Small intestine (tissue), 7 donors: ENCODE measurements at regions not wholly inside any gene's neighbourhood (a gene's known extent, or its start where the extent isn't known, plus 50 kb on each side); places are given as distances from the start of the nearest gene placed in this dataset.

Experiments used
- DNase-seq, 2 donors: peaks; one replicate each; pipeline versions ENCODE4 v3.0.0 to v3.0.0-alpha.2; 2013
- FAIRE-seq: peaks from 2 replicates; lab custom pipeline; 2012; peaks lifted over from hg19 to GRCh38; lab: Jason Lieb, UNC
- H3K27ac ChIP-seq, 3 donors: one replicate each; pipeline ENCODE4 v1.5.1; 2013; ENCODE audit warnings: low read length in 2 of 3, mild to moderate bottlenecking in 2 of 3, control low read depth in 1 of 3, inconsistent platforms in 1 of 3, low read depth in 1 of 3, moderate library complexity in 1 of 3
- H3K27me3 ChIP-seq, 3 donors: one replicate each; pipeline ENCODE4 v1.6.1; 2013; ENCODE audit warnings: low read length in 3 of 3, inconsistent platforms in 1 of 3; ENCODE audit not compliant: control insufficient read depth in 3 of 3, insufficient read depth in 3 of 3
- H3K36me3 ChIP-seq, 3 donors: one replicate each; pipeline ENCODE4 v1.6.1; 2013; ENCODE audit warnings: low read length in 3 of 3, inconsistent platforms in 1 of 3, low read depth in 1 of 3, mild to moderate bottlenecking in 1 of 3, moderate library complexity in 1 of 3; ENCODE audit not compliant: control insufficient read depth in 3 of 3, insufficient read depth in 2 of 3
- H3K4me1 ChIP-seq, 3 donors: one replicate each; pipeline ENCODE4 v1.6.1; 2013; ENCODE audit warnings: low read length in 2 of 3, inconsistent platforms in 1 of 3, low read depth in 1 of 3, mild to moderate bottlenecking in 1 of 3, moderate library complexity in 1 of 3; ENCODE audit not compliant: control insufficient read depth in 3 of 3, insufficient read depth in 2 of 3
- H3K4me3 ChIP-seq, 3 donors: one replicate each; pipeline ENCODE4 v1.5.1; 2013; ENCODE audit warnings: low read length in 3 of 3, control low read depth in 1 of 3, inconsistent platforms in 1 of 3, low read depth in 1 of 3, mild to moderate bottlenecking in 1 of 3, moderate library complexity in 1 of 3
- H3K9me3 ChIP-seq, 2 donors: one replicate each; pipeline ENCODE4 v1.6.1; 2013; ENCODE audit warnings: low read depth in 1 of 2, low read length in 1 of 2; ENCODE audit not compliant: control insufficient read depth in 2 of 2, insufficient read depth in 1 of 2
- WGBS, 3 donors: extraction: QIAGEN DNeasy Blood & Tissue Kit; methylation state at CpG; one replicate each; pipeline ENCODE4 v1.1.7; 2013; 5-methylcytosine and 5-hydroxymethylcytosine counted together
- donor health status: healthy with polysubstance abuse.
- donor health status: control.
- donor health status: control.
- donor health status: Bipolar disorder and iron deficiency.
- donor health status: healthy.

DNA sequence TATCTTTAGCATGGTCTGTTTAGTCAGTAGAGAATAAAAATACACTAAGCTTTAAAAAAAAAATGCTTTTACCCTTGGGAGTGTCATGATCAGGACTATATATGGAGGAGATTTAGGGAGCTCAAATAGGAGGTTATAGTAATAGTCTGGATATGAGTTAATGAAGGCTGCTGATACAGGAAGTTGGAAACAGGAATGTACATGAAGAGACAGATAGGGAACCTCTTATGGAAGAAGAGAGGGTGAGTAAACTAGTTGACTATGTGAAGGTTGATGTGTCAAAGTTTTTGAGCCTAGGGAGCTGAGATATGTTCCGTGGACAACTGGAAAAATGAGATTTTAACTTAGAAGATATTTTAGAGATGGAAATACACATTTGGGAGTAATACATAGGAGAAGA, 472.0 kb upstream of the FZD8 start:
- H3K4me1 ChIP-seq, result no peaks in the 10 kb centered on the region
- no peak overlapping the region for H3K27ac ChIP-seq
- no peaks in the 10 kb centered on the region for H3K27me3 ChIP-seq
- FAIRE-seq (no peak), DNase-seq (no peak)
- no peaks in the 10 kb centered on the region for H3K36me3 ChIP-seq
- 77 to 85% (median 78%) methylated on average over 1 of the region's 1 CpG for WGBS, 3 donors
- peaks cover 0 to 2% of the 10 kb centered on the region in 2 donors for H3K9me3 ChIP-seq
- H3K4me3 ChIP-seq, result no peak overlapping the region

DNA sequence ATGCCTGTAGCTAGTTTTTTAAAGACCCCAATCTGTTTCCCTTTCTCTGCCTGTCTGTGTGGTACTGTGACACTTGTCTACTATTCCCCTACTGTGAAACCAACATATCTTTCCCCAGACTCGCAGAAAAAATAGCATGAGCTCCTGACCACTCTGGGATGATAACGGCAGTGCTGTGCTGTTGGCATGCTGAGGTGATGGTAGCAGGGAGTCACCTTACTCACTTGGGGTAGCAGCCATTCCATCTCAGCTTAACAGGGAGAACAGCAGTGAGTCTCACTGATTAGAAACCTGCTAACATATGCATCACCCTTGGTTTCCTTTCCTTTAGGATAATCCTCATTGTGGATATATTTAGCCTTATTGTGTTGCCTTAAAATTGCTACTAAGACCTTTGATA, 469.6 kb upstream of the FZD8 start:
- no peaks in the 10 kb centered on the region for H3K36me3 ChIP-seq
- H3K4me3 ChIP-seq, result no peak overlapping the region
- DNase-seq (no peak), FAIRE-seq (no peak)
- H3K27me3 ChIP-seq, result no peaks in the 10 kb centered on the region
- no peaks in the 10 kb centered on the region for H3K4me1 ChIP-seq
- 47 to 78% (median 71%) methylated on average over 2 of the region's 2 CpGs for WGBS, 3 donors
- H3K9me3 ChIP-seq, result no peaks in the 10 kb centered on the region
- no peak overlapping the region for H3K27ac ChIP-seq

DNA sequence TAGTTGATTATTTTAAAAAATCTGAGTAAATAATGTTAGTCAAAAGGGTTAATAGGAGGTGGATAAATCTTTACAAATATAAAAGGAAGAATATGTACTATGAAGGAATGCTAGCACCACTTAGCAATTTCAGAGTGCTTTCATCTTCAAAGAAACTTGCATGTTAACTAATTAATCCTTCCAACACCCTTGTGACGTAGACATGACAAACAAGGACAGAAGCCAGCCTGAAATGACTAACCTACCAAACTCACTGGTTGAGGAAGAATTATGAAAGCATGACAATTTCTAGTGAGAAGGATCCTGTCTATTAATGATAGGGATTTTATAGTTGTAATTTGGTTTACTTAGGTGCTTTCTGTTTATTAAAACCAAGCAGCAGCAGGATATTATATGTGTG, 468.0 kb upstream of the FZD8 start:
- no peak for FAIRE-seq
- no peak overlapping the region for H3K27ac ChIP-seq
- H3K36me3 ChIP-seq, result no peaks in the 10 kb centered on the region
- no peak overlapping the region for H3K4me3 ChIP-seq
- peak in 1 of 2 donors; percentile 32 for DNase-seq
- H3K9me3 ChIP-seq, result no peaks in the 10 kb centered on the region
- 22 to 55% (median 54%) methylated on average over 1 of the region's 1 CpG for WGBS, 3 donors
- H3K27me3 ChIP-seq, result no peaks in the 10 kb centered on the region
- no peaks in the 10 kb centered on the region for H3K4me1 ChIP-seq

DNA sequence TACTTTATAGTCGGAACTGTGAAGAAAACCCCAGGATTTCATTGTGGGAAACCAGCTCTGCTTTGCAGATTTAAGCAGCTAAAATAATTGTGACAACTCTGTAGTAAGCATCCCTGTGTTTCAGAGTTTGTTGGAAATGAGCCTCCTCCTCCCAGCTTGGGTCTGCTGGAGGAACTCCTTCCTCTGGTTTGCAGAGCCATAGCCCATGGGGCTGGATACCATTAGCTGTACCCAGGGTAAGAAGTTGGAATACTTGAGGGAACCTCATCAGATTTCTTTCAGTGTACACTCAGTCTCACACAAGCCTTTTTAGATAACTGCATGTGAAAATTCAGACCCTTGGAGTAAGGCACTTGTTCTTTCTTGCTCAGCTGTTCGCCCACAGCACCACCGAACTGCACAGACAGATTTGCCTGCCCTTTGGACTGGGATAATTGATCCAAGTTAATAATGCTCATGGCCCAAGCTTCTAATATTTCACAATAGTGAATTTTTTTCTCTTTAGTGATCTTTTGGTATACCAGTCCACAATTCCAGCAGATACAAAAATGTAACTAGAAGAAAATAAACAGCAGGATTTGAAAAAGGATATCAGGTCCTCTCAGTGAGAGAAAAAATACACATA, 467.4 kb upstream of the FZD8 start:
- DNase-seq (peak in 1 of 2 donors; percentile 68), FAIRE-seq (no peak)
- Histone ChIP-seq H3K4me3 (no peak overlapping the region), H3K9me3 (no peaks in the 10 kb centered on the region), H3K4me1 (no peaks in the 10 kb centered on the region), H3K36me3 (no peaks in the 10 kb centered on the region), H3K27ac (no peak overlapping the region), H3K27me3 (no peaks in the 10 kb centered on the region)
- 34 to 68% (median 48%) methylated on average over 3 of the region's 3 CpGs for WGBS, 3 donors

DNA sequence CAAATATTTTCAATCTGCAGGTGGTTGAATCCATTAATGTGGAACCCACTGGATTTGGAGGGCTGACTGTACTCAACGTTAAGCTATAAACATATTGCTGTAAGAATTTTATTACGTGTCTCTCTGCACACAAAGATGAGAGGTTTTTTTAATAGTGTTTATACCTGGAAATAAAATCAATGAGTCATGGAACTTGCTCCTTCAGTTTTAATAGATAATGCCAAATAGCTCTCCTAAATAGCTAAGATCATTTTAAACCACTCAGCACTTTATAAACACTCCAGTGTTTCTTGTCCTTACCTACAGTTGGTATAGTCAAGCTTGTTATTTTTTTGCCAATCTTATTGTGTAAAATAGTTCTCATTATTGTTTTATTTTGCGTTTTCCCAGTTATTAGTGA, 455.6 kb upstream of the FZD8 start:
- no peak overlapping the region for H3K4me3 ChIP-seq
- no peak for FAIRE-seq
- no peaks in the 10 kb centered on the region for H3K27me3 ChIP-seq
- no peak overlapping the region for H3K27ac ChIP-seq
- no peaks in the 10 kb centered on the region for H3K4me1 ChIP-seq
- WGBS, 3 donors, result 85 to 92% (median 86%) methylated on average over 3 of the region's 3 CpGs
- no peaks in the 10 kb centered on the region for H3K36me3 ChIP-seq
- no peaks in the 10 kb centered on the region for H3K9me3 ChIP-seq
- no peak for DNase-seq

DNA sequence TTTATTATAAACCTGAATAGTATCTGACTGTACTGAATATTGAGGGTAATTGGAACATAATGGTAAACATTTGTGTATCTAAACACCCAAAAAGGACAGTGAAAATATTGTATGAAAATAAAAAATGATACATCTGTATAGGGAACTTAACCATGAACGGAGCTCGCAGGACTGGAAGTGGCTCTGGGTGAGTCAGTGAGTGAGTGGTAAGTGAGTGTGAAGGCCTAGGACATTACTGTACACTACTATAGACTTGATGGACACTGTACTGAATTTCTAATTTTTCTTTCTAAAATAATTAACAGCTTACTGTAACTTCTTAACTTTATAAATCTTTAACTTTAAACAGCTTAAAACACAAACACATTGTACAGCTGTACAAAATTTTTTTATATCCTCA, 454.5 kb upstream of the FZD8 start:
- Histone ChIP-seq H3K9me3 (no peaks in the 10 kb centered on the region), H3K27me3 (no peaks in the 10 kb centered on the region), H3K36me3 (no peaks in the 10 kb centered on the region), H3K4me1 (no peaks in the 10 kb centered on the region), H3K27ac (no peak overlapping the region), H3K4me3 (no peak overlapping the region)
- FAIRE-seq (no peak), DNase-seq (no peak)
- WGBS, 3 donors, result 76 to 97% (median 95%) methylated on average over 2 of the region's 2 CpGs

DNA sequence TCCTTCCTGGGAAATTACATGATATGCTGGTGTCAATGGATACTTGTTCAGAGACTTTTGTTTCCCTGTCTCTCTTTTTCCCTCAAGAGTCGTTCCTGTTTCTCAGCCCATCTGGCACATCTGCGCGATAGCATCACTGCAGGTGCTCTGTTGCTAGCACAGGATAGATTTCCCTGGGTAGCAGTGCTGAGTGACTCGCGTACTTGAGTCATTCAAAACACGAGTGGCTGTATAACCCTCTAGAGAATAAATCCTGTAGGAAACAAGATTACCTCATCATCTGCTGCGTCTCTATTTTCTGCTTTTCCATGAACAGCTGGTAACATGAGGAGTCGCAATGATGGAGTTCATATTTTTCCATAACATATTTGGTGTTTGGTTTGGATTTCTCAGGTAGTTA, 452.0 kb upstream of the FZD8 start:
- no peak overlapping the region for H3K27ac ChIP-seq
- DNase-seq, result no peak
- WGBS, 3 donors, result 76 to 79% (median 79%) methylated on average over 8 of the region's 8 CpGs
- no peaks in the 10 kb centered on the region for H3K36me3 ChIP-seq
- H3K4me1 ChIP-seq, result no peaks in the 10 kb centered on the region
- no peak for FAIRE-seq
- no peak overlapping the region for H3K4me3 ChIP-seq
- H3K9me3 ChIP-seq, result no peaks in the 10 kb centered on the region
- no peaks in the 10 kb centered on the region for H3K27me3 ChIP-seq

DNA sequence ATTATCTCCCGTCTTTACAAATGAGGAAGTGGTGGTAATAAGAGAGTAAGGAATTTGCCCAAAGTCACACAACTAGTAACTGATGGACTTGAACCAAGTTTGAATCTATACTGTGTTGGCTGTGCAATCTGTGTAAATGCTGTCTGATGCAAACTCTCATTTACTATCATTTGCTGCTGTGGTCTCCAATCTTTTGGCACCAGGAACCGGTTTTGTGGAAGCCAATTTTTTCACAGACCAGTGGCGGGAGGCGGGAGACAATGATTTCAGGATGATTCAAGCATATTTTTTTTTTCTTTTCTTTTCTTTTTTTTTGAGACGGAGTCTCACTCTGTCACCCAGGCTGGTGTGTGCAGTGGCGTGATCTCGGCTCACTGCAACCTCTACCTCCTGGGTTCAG, 450.0 kb upstream of the FZD8 start:
- Histone ChIP-seq H3K27ac (no peak overlapping the region), H3K4me1 (no peaks in the 10 kb centered on the region), H3K36me3 (no peaks in the 10 kb centered on the region), H3K27me3 (no peaks in the 10 kb centered on the region), H3K4me3 (no peak overlapping the region), H3K9me3 (no peaks in the 10 kb centered on the region)
- WGBS, 3 donors, result 82 to 87% (median 84%) methylated on average over 7 of the region's 7 CpGs
- FAIRE-seq, result no peak
- no peak for DNase-seq

DNA sequence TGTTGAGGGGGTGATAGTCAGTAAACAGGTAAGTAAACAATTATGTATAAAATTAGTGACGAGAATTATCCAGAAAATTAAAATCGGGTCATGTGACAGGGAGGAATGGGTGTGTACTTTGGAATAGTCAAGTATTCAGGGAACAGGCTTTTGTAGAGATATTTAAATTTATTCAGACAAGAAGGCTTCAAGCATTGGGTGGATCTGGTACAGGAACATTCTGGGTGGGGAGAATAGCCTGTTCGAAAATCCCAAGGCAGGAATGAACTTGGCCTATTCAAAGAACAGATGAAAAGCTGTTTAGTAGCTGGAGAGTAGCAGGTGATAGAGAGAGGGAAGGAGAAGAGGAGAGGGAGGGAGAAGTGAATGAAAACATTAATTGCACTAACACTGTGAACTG, 448.9 kb upstream of the FZD8 start:
- DNase-seq (no peak), FAIRE-seq (no peak)
- no peaks in the 10 kb centered on the region for H3K27me3 ChIP-seq
- no peak overlapping the region for H3K27ac ChIP-seq
- no peaks in the 10 kb centered on the region for H3K36me3 ChIP-seq
- H3K4me3 ChIP-seq, result no peak overlapping the region
- no peaks in the 10 kb centered on the region for H3K9me3 ChIP-seq
- WGBS, 3 donors, result 78 to 91% (median 88%) methylated on average over 3 of the region's 3 CpGs
- no peaks in the 10 kb centered on the region for H3K4me1 ChIP-seq
